B cell (primary cell): ENCODE measurements at regions not wholly inside any gene's neighbourhood (a gene's known extent, or its start where the extent isn't known, plus 50 kb on each side); places are given as distances from the start of the nearest gene placed in this dataset.

Source experiments
- CTCF ChIP-seq: fragments of 200-600 bp; IDR thresholded peaks from one replicate; pipeline ENCODE4 v1.8.0; 2022; ENCODE audit warnings: antibody characterized with exemption, mild to moderate bottlenecking
- EZH2 ChIP-seq: IDR thresholded peaks from 2 replicates; pipeline ENCODE4 v1.6.1; 2012; ENCODE audit warnings: borderline replicate concordance, low read depth, mild to moderate bottlenecking, moderate library complexity, low read length; ENCODE audit not compliant: insufficient read depth, poor library complexity, severe bottlenecking

GRCh38 chr7:52571026-52571425, 464.4 kb upstream of the POM121L12 start:
- TF ChIP-seq CTCF = no peak
- TF ChIP-seq EZH2 = no peak
